ENCODE measurements at regions not wholly inside any gene's neighbourhood (a gene's known extent, or its start where the extent isn't known, plus 50 kb on each side); places are given as distances from the start of the nearest gene placed in this dataset.
"Not testable (repeated sequence)": the region's sequence is repeated elsewhere in the genome, so short reads cannot be mapped to it uniquely, and the experiment has no call there.

DNA sequence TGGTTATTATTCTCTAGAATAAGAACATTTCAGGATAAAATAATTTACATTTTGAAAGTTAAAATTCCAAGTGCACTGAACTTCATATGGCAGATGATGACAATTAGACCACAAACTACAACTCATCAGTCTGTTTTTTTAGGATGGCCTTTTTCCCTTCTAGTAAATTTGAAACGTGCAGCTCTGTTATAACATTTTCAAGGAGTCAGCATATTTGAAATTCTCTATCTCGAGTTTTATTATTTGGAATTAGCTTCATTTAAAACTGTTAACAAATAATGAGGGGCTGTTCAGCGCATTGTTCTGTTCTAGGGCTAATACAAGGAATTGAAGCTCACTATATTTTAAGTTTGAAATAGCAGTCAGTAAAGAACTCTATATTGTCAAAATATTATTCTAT is 176.9 kb downstream of the ZNF37A start:
- TF ChIP-seq, protein P1, sequence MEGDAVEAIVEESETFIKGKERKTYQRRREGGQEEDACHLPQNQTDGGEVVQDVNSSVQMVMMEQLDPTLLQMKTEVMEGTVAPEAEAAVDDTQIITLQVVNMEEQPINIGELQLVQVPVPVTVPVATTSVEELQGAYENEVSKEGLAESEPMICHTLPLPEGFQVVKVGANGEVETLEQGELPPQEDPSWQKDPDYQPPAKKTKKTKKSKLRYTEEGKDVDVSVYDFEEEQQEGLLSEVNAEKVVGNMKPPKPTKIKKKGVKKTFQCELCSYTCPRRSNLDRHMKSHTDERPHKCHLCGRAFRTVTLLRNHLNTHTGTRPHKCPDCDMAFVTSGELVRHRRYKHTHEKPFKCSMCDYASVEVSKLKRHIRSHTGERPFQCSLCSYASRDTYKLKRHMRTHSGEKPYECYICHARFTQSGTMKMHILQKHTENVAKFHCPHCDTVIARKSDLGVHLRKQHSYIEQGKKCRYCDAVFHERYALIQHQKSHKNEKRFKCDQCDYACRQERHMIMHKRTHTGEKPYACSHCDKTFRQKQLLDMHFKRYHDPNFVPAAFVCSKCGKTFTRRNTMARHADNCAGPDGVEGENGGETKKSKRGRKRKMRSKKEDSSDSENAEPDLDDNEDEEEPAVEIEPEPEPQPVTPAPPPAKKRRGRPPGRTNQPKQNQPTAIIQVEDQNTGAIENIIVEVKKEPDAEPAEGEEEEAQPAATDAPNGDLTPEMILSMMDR (IDR thresholded peaks at IDR 0.05; ENCODE audit: poor library complexity, severe bottlenecking) = not testable (repeated sequence)
- not testable (repeated sequence) for TF ChIP-seq SMC3 (conservative IDR thresholded peaks at IDR 0.05; ENCODE audit: poor library complexity); RAD21 (conservative IDR thresholded peaks at IDR 0.05); EP300 (conservative IDR thresholded peaks at IDR 0.05; ENCODE audit: poor library complexity, severe bottlenecking)

All from neural cell (in vitro differentiated cells).